GM18909 (cell line): ENCODE measurements at regions not wholly inside any gene's neighbourhood (a gene's known extent, or its start where the extent isn't known, plus 50 kb on each side); places are given as distances from the start of the nearest gene placed in this dataset.
"Not testable (repeated sequence)": the region's sequence is repeated elsewhere in the genome, so short reads cannot be mapped to it uniquely, and the experiment has no call there.

ENCODE experiments used
- ATAC-seq: cut with Tn5 transposase; IDR thresholded peaks from one replicate; pipeline ENCODE4 v1.9.1; 2021; ENCODE audit warnings: mild to moderate bottlenecking; ENCODE audit not compliant: unreplicated experiment, poor library complexity

DNA sequence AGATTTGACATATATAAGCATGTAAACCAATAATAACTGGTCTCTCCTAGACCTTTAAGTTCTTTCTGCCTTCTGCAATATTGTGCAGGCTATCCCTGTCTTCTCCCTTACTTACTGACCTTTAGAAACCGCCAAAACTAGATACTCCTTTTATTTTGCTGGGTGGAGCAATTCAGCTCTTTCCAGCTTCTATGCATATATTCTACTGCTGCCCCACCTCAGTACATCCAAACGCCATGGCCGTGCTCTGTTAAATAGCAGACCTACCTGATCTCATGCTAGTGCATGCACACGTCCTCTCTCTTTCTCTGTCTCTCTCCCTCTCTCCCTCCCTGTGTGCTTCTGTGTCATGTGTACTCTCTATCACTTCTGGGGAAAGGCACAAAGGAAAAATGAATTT lies 76.7 kb upstream of the CAPRIN1 start:
- no peak for ATAC-seq

DNA sequence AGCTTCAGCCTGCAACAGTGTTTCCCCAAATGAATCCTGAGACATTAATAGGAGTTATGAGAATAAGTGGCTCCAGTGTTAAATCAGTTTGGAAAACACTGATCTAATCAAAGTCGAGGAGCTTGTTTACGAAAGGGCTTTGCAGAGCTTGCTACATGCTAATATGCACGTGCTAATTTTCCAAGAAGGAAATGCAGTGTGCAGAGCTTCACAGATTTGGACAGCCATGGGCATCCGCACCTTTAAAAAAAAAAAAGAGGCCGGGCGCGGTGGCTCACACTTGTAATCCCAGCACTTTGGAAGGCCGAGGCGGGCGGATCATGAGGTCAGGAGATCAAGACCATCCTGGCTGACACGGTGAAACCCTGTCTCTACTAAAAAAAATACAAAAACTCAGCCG lies 79.7 kb upstream of the LMO2 start:
- not testable (repeated sequence) for ATAC-seq

DNA sequence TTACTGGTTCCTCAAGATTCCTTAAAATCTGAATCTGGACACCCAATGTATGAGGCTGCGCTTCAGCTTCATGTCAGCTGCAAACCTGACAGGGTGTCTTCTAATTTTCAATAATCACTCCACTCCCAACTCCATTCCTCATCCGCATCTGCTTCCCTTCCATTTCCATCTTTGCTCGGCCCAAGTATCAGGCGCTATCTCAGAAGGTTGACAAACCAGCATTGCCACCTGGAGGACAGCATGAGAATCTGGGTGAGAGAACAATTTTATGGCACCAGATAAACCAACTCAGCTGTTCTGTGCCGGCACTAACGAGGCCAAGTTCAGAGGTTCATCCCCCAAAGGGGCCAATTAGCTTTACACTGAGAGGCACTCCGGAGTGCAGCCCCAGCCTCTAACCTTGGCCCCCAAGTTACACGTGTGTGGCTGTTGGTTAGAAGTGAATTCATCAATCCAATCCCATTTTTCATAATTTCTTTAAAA lies 79.1 kb upstream of the LMO2 start:
- ATAC-seq: no peak

GRCh38 chr11:33967451-33967850 lies 75.6 kb upstream of the LMO2 start:
- no peak for ATAC-seq

DNA sequence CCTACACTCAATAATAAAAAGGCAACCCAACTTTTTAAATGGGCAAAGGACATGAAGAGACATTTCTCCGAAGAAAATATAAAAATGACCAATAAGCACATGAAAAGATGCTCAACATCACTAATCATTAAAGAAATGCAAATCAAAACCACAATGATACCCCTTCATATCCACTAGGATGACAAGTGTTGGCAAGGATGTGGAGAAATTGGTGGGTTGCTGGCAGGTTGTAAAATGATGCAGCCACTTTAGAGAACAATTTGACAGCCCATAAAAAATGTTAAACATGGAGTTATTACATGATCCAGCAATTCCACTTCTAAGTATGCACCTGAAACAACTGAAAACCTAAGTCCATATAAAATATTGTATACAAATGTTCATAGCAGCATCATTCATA lies 73.2 kb upstream of the LMO2 start:
- no peak for ATAC-seq

DNA sequence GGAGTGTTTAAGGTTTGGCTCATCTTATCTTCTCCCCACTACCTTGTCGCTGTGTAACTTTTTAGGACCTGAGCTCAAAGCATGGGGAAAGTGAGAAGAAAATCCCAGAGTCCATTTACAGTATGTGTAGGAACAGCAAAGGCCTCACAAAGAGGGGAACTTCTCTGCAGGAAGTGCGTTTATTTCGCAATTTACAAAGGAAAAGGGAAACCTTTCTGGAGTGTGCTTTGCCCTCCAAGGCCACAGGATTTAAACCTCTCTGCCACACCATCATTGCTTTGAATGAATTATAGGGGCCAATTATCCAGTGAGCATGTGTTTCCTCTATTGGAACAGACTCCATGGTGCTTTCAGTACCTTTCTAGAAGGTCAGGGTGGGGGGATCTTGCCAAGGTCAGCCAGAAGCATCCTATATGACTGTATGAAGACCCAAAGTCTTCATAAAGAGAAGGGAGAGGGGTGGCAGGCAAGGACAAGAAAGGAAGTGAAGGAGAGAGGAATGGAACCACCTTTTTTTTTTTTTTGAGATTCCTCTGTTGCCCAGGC lies 68.1 kb upstream of the LMO2 start:
- no peak for ATAC-seq

GRCh38 chr11:33957304-33957917 lies 65.5 kb upstream of the LMO2 start:
- ATAC-seq: no peak

- no peak for ATAC-seq
Measured at GRCh38 chr11:33956611-33957010, 64.7 kb upstream of the LMO2 start.

DNA sequence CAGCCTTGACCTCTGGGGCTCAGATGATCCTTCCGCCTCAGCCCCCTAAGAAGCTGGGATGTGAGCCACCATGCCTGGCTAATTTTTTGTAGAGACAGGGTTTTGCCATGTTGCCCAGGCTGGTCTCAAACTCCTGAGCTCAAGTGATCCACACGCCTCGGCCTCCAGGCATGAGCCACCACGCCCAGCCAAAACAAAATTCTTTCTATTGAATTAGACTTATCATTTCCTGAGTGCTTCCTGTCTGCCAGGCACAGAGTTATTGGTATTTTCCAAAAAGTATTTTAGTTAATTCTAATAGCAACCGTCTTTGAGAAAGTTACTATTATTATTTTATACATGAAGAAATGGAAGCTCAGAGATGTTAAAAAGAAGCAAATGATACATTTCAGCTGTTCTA lies 61.4 kb upstream of the LMO2 start:
- no peak for ATAC-seq

DNA sequence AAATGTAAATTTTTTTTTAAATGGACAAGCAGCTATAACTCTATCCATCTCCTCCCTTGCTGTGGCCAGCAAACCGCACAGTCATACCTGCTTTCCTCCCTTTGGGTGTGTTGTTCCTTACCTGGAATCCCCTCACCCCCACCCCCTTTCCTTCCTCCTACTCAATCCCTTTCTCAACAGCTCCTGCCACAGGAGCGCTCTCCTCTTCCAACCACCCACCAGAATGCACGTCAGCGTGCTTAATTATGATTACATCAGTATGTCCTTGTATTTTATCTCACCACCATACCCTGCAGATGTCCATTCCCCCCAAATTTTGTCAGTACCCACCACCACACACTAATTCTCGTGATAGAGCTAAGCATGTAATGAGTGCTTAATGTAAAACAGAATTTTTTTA lies 60.9 kb upstream of the LMO2 start:
- ATAC-seq: no peak

GRCh38 chr11:33949252-33949913 lies 57.5 kb upstream of the LMO2 start:
- no peak for ATAC-seq

DNA sequence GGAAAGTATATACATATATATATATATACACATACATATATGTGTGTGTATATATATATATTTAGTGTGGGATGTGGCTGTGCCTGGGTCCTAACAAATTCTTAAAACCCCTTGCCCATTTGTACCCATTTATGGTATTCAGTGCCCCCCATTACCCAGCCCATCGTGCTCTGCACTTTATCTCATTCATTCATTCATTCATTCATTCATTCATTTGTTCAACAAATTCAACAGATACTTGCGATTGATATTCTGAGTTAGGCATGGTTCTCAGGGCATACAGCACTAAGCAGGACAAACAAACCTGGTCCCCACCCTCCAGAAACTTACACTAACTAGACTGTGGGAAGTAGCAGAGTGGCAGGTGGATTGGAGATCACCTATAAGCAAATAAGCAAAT lies 56.6 kb upstream of the LMO2 start:
- ATAC-seq: no peak

- ATAC-seq: not testable (repeated sequence)
Measured at GRCh38 chr11:33947918-33948317, 56.0 kb upstream of the LMO2 start.

- no peak for ATAC-seq
Measured at GRCh38 chr11:33946930-33947329, 55.1 kb upstream of the LMO2 start.

DNA sequence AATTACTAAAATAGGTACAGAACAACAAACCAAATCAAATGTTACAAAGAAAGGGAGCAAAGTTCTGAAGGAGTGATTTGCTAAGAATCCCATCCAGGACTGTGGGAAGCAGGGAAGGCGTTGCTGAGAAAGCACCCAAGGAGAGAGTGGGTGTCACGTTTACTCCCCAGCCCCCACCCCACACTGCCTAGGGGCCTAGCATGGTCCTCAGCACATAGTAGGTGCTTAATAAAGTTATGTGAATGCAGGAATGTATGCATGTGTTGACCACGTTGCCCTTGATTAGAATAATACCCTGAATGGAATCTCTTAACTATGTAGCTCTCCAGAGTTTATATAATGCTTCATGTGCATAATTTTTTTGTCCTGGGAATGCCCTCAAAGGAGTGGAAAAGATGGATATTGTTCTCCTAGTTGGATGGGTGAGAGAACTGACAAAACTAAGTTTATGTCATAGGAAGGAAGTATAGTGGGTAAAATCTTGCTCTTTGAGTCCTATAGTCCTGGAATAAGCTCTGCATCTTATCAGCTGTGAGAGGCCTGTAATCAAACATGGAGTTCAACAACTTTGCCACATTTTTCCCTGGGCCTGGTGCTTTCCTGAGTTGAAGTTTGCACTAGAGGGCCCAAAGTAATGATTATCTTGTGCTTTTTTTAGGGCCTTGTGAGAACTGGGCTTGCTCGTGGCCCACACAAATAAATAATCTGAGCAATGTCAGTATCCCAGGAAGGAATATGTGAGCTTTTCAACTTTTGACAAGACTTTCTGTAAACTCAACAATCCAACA lies 53.8 kb upstream of the LMO2 start:
- no peak for ATAC-seq

DNA sequence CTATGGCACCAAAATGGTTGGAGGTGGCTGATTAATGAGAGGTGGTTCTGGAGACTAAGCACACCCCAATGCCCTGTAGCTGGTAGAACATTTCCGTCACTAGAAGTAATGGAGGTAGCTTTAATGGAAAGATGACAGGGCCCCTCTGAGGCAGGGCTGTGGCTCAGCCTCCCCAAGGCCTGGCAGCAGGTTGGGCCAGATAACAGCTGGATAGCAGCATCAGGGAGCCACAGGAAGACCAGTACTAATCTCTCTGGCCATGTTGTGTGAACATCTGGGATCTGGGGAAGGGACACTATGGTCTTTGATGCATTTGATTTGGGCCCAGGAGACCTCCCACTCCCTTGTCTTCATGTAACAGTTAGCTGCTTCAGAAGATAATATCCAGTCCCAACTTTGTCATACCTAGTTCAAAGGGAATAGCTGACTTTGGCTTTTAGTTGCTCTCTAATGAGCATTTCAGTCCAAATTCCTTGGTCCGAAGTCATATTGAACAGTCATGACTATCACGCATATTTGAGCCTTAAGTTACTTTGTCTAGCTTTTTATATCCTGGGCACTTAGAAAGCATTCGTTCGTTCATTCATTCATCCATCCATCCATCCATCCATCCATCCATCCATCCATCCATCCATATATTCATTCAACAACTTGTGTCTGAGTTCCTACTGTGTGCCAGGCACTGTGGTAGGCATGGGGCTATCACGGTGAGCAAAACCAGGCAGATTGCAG lies 53.0 kb upstream of the LMO2 start:
- ATAC-seq: no peak

- ATAC-seq: no peak
Measured at GRCh38 chr11:33944345-33944692, 52.4 kb upstream of the LMO2 start.

- ATAC-seq: peak; percentile 52
Measured at GRCh38 chr11:33942954-33943353, 51.1 kb upstream of the LMO2 start.

DNA sequence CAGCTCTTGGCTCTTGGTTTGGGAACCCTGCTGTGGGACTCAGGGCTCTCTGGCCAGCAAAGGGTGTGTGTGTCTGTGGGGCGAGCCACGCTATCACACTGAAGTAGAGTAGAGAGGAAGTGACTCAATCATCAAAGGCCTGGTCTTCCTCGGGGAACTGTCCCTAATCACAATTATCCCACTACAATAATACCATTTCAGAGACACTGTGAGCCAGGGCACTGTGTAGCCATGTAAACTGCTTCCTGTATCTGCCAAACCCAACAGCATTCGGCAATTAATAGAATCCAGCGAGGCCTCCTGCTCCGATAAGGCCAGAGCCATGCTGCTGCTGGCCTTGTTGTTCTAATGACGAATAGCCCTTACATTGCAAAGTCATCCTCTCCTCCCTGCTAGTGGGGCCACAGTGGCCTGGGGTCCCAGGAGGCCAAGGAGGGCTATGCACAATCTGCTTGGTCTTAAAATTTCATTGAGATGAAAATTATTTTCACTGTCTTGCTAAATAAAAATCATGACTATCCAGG lies 49.8 kb upstream of the LMO2 start:
- ATAC-seq: no peak
